K562 (cell line): ENCODE measurements at regions not wholly inside any gene's neighbourhood (a gene's known extent, or its start where the extent isn't known, plus 50 kb on each side); places are given as distances from the start of the nearest gene placed in this dataset.

Experiments used
- ATAC-seq: fragments of 200-7000 bp; cut with Tn5 transposase; 3 replicates; pipeline ENCODE4 v1.9.1; 2020; ENCODE audit warnings: moderate library complexity
- BruUV-seq: library from RNA; stranded (reverse); fragments of 400-500 nt; replicated peaks from 2 replicates; lab custom pipeline; 2021; lab: Mats Ljungman, UMichigan
- CTCF ChIA-PET: fragments of 300-600 bp; formaldehyde crosslinking; extraction: SDS; loops from one replicate; lab custom pipeline; 2021; ENCODE audit warnings: low intra/inter-chr PET ratio; lab: Yijun Ruan, JAX
- POLR2A ChIA-PET: fragments of 300-600, 350-650 bp; sonication (Branson Sonifier 250); formaldehyde crosslinking; extraction: SDS; loops from one replicate; lab custom pipeline; 2021; ENCODE audit warnings: antibody characterized with exemption, inconsistent platforms; lab: Yijun Ruan, JAX
- DNase-seq, 4 experiments: peaks; one replicate each; pipeline versions ENCODE4 v3.0.0 to v3.0.0-alpha.2; 2011 to 2018; ENCODE audit warnings: low spot score in 3 of 4, mixed read lengths in 3 of 4; ENCODE audit errors: extremely low read depth in 1 of 4
- FAIRE-seq: peaks from 2 replicates; lab custom pipeline; 2011; peaks lifted over from hg19 to GRCh38; lab: Jason Lieb, UNC
- H2AFZ ChIP-seq: 2 replicates; pipeline ENCODE4 v1.6.0; 2011; ENCODE audit warnings: low read depth, low read length, control low read depth, inconsistent platforms
- H3K27ac ChIP-seq: fragments of 200-600 bp; 3 replicates; pipeline ENCODE4 v1.8.0; 2011; ENCODE audit warnings: low read depth, mild to moderate bottlenecking, control low read depth, inconsistent platforms, low read length, moderate library complexity, mixed read lengths; ENCODE audit errors: extremely low read depth
- H3K27me3 ChIP-seq, 2 experiments: fragments of 300-600 bp in 1 of 2; 2 replicates in 1 of 2; 3 replicates in 1 of 2; pipeline versions ENCODE4 v1.6.0 to v1.8.0; 2011; ENCODE audit warnings: inconsistent platforms in 2 of 2, low read length in 2 of 2, mild to moderate bottlenecking in 1 of 2, mixed read lengths in 1 of 2, moderate library complexity in 1 of 2; ENCODE audit not compliant: control insufficient read depth in 2 of 2, insufficient read depth in 2 of 2
- H3K36me3 ChIP-seq: fragments of 300-600 bp; 3 replicates; pipeline ENCODE4 v1.8.0; 2011; ENCODE audit warnings: mild to moderate bottlenecking, low read length, inconsistent platforms; ENCODE audit not compliant: control insufficient read depth, insufficient read depth
- H3K4me1 ChIP-seq, 2 experiments: fragments of 200-600 bp in 1 of 2; replicated peaks in 1 of 2; 2 replicates in 1 of 2; 3 replicates in 1 of 2; pipeline versions ENCODE4 v1.5.1 to v1.8.0; 2011; ENCODE audit warnings: inconsistent platforms in 2 of 2, low read length in 2 of 2, mild to moderate bottlenecking in 1 of 2, mixed read lengths in 1 of 2, moderate library complexity in 1 of 2; ENCODE audit not compliant: control insufficient read depth in 2 of 2, insufficient read depth in 2 of 2
- H3K4me2 ChIP-seq: 2 replicates; pipeline ENCODE4 v1.6.1; 2011; ENCODE audit warnings: low read length, control low read depth, inconsistent platforms, mixed read lengths; ENCODE audit not compliant: insufficient read depth
- H3K4me3 ChIP-seq: fragments of 200-600 bp; sonication (generic), shearing (Covaris generic); 2 replicates; pipeline ENCODE4 v1.5.1; 2016; ENCODE audit warnings: control low read depth, inconsistent platforms
- H3K79me2 ChIP-seq: fragments of 200-600 bp; 3 replicates; pipeline ENCODE4 v1.8.0; 2011; ENCODE audit warnings: low read length, inconsistent platforms; ENCODE audit not compliant: control insufficient read depth, insufficient read depth
- H3K9ac ChIP-seq, 2 experiments: 2 replicates each; pipeline versions ENCODE4 v1.6.0 to v1.6.1; 2011; ENCODE audit warnings: low read depth in 2 of 2, low read length in 2 of 2, control low read depth in 1 of 2, inconsistent platforms in 1 of 2, mild to moderate bottlenecking in 1 of 2, mixed read lengths in 1 of 2; ENCODE audit not compliant: insufficient read depth in 1 of 2
- H3K9me1 ChIP-seq: one replicate; pipeline ENCODE4 v1.6.0; 2011; ENCODE audit warnings: inconsistent platforms, mild to moderate bottlenecking, low read length, moderate library complexity; ENCODE audit not compliant: control insufficient read depth, insufficient read depth
- H3K9me3 ChIP-seq: replicated peaks from 2 replicates; pipeline ENCODE4 v1.5.1; 2011; ENCODE audit warnings: low read depth, low read length, inconsistent platforms; ENCODE audit not compliant: control insufficient read depth, insufficient read depth
- H4K20me1 ChIP-seq: replicated peaks from 2 replicates; pipeline ENCODE4 v1.6.1; 2011; ENCODE audit warnings: low read length, inconsistent platforms, mixed read lengths; ENCODE audit not compliant: control insufficient read depth, insufficient read depth
- CHD7 ChIP-seq: fragments of 200-600 bp; sonication (generic); IDR thresholded peaks from one replicate; pipeline ENCODE4 v1.6.1; 2012; ENCODE audit warnings: mild to moderate bottlenecking, low read depth, low read length, inconsistent platforms
- HDAC6 ChIP-seq: IDR thresholded peaks from 2 replicates; pipeline ENCODE4 v1.6.1; 2012; ENCODE audit warnings: low read depth, mild to moderate bottlenecking, control low read depth, inconsistent platforms, low read length, moderate library complexity
- HLTF ChIP-seq: fragments of 450-650 bp; IDR thresholded peaks from 2 replicates; pipeline ENCODE4 v1.6.1; 2016
- RFX7 ChIP-seq: fragments of 250-450 bp; sonication (Bioruptor Pico); IDR thresholded peaks from 2 replicates; pipeline ENCODE4 v1.5.1; 2021; ENCODE audit warnings: mild to moderate bottlenecking
- SMARCB1 ChIP-seq: IDR thresholded peaks from 2 replicates; pipeline ENCODE4 v1.6.1; 2011; ENCODE audit warnings: improper control_type of control experiment, low read depth; ENCODE audit not compliant: insufficient read length
- SMARCC2 ChIP-seq: fragments of 450-650 bp; IDR thresholded peaks from 2 replicates; pipeline ENCODE4 v1.6.1; 2017; ENCODE audit warnings: antibody characterized with exemption, moderate library complexity, mild to moderate bottlenecking, low read depth
- ZBED1 ChIP-seq: IDR thresholded peaks from 2 replicates; pipeline ENCODE4 v1.6.1; 2014
- ZFPM2 ChIP-seq: fragments of 250-450 bp; sonication (Bioruptor Pico); IDR thresholded peaks from 2 replicates; pipeline ENCODE4 v1.5.1; 2022; ENCODE audit warnings: mild to moderate bottlenecking
- WGBS: fragments of 100-300 bp; shearing (Covaris generic); methylation state at CpG from one replicate; pipeline ENCODE4 v1.1.6; 2016; ENCODE audit warnings: low coverage, mixed read lengths; ENCODE audit not compliant: insufficient coverage; ENCODE audit errors: missing lambda C conversion rate; 5-methylcytosine and 5-hydroxymethylcytosine counted together
- in situ Hi-C: fragments of 300-500 bp; cut with MboI; formaldehyde crosslinking; loops from 4 replicates; pipeline ENCODE4 v1.15.0; 2018; ENCODE audit warnings: inconsistent platforms, mixed read lengths
- intact Hi-C: fragments of 100-400 bp; cut with micrococcal nuclease; formaldehyde crosslinking; loops from 2 replicates; pipeline ENCODE4 v1.14.2; 2022
- TF ChIP-seq, protein P1 (sequence below): fragments of 250-450 bp; sonication (Bioruptor Pico); IDR thresholded peaks from 2 replicates; pipeline ENCODE4 v1.4.0; 2020; ENCODE audit warnings: mild to moderate bottlenecking, moderate library complexity, borderline replicate concordance

DNA sequence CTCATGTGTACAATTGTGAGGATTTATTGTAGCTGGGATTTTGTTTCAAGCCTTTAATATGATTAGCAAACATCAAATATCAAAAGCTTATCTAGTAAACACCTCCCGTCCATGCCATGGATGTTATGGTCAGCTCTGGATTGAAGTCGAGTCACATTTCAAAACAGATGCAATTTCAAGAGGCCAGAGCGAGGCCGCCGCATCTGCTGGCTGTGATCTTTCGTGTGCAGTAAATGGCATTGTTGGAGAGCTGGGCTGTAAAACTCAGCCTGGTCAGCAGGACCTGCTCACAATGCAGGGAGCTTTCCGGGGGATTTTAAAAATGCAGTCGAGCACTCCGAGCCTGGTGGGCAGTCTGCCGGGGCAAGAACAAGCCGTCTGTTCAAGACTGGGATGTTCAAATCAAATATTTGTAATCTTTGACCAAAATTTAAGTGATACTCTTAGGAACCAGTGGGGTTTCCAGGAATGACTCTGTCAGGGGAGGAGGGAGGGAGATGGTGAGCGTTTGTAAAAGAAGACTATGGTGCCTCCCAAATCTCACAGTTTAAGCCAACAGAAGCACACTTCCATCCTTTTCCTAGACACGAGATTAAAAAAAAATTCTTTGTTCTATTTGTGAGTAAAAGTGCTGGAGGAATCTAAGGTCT is 97.6 kb downstream of the MYCN start:
- H2AFZ ChIP-seq, result no peak overlapping the region
- FAIRE-seq, result no peak
- H3K4me3 ChIP-seq, result no peak overlapping the region
- H3K79me2 ChIP-seq, result no peaks in the 10 kb centered on the region
- no TSS peak for BruUV-seq
- no peaks in the 10 kb centered on the region for H4K20me1 ChIP-seq
- ChIA-PET POLR2A (interaction anchor here (0.6 kb wide), 1 partner anchor 10 kb away, joined by 4 read pairs; no protein-coding TSS in a partner anchor), CTCF (no interaction called here)
- no peak overlapping the region for H3K27ac ChIP-seq
- intact Hi-C loops (no loop called here), in situ Hi-C loops (no loop called here)
- 0% methylated on average over 13 of the region's 13 CpGs for WGBS
- peaks cover 5 to 25% of the 10 kb centered on the region in 2 experiments; a peak in 4 of 5 replicates for H3K27me3 ChIP-seq
- no peaks in the 10 kb centered on the region for H3K9me3 ChIP-seq
- H3K9me1 ChIP-seq, result no peaks in the 10 kb centered on the region
- ATAC-seq, result no peak
- no peak overlapping the region for H3K9ac ChIP-seq
- DNase-seq, result no peak
- H3K4me1 ChIP-seq, result no peaks in the 10 kb centered on the region
- H3K36me3 ChIP-seq, result no peaks in the 10 kb centered on the region
- no peak overlapping the region for H3K4me2 ChIP-seq
- TF ChIP-seq SMARCB1 (no peak), RFX7 (CRISPR knock-in tag) (no peak), ZBED1 (no peak), ZFPM2 (no peak), HDAC6 (no peak), CHD7 (no peak), HLTF (no peak), SMARCC2 (no peak)
- TF ChIP-seq, protein P1, sequence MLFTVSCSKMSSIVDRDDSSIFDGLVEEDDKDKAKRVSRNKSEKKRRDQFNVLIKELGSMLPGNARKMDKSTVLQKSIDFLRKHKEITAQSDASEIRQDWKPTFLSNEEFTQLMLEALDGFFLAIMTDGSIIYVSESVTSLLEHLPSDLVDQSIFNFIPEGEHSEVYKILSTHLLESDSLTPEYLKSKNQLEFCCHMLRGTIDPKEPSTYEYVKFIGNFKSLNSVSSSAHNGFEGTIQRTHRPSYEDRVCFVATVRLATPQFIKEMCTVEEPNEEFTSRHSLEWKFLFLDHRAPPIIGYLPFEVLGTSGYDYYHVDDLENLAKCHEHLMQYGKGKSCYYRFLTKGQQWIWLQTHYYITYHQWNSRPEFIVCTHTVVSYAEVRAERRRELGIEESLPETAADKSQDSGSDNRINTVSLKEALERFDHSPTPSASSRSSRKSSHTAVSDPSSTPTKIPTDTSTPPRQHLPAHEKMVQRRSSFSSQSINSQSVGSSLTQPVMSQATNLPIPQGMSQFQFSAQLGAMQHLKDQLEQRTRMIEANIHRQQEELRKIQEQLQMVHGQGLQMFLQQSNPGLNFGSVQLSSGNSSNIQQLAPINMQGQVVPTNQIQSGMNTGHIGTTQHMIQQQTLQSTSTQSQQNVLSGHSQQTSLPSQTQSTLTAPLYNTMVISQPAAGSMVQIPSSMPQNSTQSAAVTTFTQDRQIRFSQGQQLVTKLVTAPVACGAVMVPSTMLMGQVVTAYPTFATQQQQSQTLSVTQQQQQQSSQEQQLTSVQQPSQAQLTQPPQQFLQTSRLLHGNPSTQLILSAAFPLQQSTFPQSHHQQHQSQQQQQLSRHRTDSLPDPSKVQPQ (CRISPR knock-in tag), result no peak
